HG02642 (cell line): ENCODE measurements at regions not wholly inside any gene's neighbourhood (a gene's known extent, or its start where the extent isn't known, plus 50 kb on each side); places are given as distances from the start of the nearest gene placed in this dataset.

Source experiments
- ATAC-seq: cut with Tn5 transposase; IDR thresholded peaks from one replicate; pipeline ENCODE4 v1.9.1; 2021; ENCODE audit warnings: mild to moderate bottlenecking; ENCODE audit not compliant: unreplicated experiment, poor library complexity

DNA sequence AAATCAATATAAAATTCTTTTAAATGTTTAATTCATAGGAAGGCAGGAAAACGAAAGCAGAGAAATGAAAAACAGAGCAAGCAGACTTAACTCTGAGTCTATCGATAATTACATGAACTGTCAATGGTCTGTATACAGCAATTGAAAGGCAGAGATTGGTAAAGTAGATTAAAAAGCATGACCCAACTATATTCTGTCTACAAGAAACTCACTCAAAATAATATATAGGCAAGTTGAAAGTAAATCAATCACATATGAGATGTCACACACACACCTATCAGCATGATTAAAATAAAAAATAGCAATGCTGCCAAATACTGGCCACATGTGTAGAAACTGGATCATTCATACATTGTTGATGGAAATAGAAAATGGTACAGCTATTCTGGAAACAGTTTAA is 136.4 kb upstream of the CYP1B1 start:
- no peak for ATAC-seq

DNA sequence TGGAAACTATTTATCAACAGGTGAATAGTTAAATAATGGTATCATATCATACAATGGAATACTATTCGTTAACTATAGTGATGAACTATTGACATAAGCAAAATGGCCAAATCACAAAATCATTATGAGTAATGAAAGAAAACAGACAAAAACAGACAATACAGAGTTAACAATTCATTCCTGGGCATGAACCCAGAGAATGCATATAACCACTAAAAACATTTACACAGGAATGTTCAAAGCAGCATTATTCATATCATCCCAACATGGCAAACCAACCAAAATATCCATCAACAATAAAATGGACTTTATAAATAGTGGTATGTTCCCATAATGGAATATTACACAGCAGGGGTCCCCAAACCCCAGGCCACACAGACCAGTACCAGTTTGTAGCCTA is 131.2 kb upstream of the CYP1B1 start:
- ATAC-seq = no peak

DNA sequence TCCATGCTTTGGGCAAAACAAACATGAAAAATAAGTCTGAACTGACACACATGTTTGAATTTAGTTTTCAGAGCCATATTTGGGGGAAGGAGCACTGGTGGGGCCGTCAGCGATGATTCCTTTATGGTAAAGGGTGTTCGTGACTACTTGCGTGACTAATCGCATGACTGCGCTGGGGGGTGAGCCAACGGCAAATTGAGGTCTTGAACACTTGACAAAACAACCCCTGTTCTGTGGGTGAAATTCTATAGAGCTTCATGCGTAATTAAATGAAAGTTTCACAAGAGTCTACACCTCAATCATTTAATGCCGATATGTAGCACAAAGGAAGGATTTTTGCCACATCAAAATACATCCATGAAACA is 127.5 kb upstream of the CYP1B1 start:
- ATAC-seq = no peak

GRCh38 chr2:38202713-38203445 is 126.9 kb upstream of the CYP1B1 start:
- ATAC-seq = no peak

- no peak for ATAC-seq
Measured at GRCh38 chr2:38201784-38202183, 125.8 kb upstream of the CYP1B1 start.

- no peak for ATAC-seq
Measured at GRCh38 chr2:38200598-38200997, 124.6 kb upstream of the CYP1B1 start.

DNA sequence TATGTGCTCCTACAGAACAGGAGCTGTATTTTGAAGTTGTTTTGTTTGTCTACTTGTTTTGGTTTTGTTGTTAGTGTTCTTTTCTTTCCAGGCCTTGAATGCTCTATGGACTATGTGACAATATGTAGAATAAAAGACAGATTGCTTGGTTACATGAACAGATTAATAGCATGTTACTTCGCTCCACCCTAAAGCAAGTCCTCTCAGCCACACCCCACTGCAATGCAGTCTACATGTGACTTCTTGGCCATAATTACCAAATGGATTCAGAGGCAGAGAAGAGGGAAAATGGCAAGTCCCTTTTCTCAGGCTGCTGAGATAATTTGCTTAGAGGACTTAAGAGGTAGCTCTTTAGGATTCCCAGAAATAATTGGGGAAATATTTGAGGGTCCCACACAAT is 123.2 kb upstream of the CYP1B1 start:
- no peak for ATAC-seq

GRCh38 chr2:38194751-38195150 is 118.8 kb upstream of the CYP1B1 start:
- ATAC-seq = no peak

- ATAC-seq = no peak
Measured at GRCh38 chr2:38192976-38193375, 117.0 kb upstream of the CYP1B1 start.

GRCh38 chr2:38192046-38192445 is 116.1 kb upstream of the CYP1B1 start:
- ATAC-seq = no peak

DNA sequence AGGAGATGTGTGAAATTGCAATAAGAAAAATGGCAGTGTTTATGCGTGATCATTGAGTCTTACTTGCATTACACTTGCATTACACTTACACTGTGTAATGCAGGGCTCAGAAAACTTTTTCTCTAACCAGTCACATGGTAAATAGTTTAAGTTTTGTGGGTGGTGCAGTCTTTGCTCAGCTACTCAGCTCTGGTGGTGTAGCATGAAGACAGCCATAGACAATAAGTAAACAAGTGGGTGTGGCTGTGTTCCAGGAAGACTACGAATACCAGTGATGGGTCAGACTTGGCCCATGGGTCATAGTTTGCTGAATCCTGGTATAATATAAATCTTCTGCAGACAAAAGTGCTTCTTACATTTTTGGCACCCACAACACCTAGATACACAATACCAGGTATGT is 115.6 kb upstream of the CYP1B1 start:
- ATAC-seq = no peak

GRCh38 chr2:38190542-38191218 is 114.7 kb upstream of the CYP1B1 start:
- ATAC-seq = no peak

GRCh38 chr2:38187541-38188011 is 111.6 kb upstream of the CYP1B1 start:
- ATAC-seq = no peak

- ATAC-seq = peak; percentile 84
Measured at GRCh38 chr2:38185012-38185491, 109.1 kb upstream of the CYP1B1 start.

GRCh38 chr2:38182492-38183003 is 106.6 kb upstream of the CYP1B1 start:
- ATAC-seq = no peak

DNA sequence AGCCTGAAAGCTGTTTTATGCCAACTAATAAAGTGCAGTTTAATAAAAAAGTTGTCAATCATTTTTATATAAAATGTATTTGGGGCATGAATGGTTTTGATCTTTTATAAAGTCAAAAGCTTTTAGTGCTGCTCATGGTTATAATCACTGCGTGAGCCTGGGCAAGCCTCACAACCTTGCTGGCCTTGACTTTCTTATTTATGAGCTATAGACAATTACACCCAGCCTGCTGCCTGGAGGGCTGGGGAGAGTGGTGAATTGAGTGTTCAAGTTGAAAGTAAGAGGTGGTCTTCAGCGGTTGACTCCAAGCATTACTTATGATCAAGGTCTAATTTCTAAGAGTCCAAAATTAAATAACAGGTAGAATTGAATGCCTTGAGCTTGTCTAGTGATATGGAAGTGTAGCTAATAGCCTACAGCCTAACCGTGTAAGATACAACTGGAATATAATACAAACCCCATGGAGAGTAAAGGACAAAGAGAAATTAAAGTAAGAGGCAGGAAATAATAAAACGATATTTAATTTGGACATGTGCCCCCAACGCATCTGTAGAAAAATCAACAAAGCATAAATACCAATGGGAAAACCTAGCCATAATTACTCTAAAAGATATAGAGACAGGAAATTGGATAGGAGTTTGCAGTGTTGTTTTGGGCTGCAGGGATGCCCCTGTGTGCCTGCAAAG is 106.0 kb upstream of the CYP1B1 start:
- no peak for ATAC-seq

DNA sequence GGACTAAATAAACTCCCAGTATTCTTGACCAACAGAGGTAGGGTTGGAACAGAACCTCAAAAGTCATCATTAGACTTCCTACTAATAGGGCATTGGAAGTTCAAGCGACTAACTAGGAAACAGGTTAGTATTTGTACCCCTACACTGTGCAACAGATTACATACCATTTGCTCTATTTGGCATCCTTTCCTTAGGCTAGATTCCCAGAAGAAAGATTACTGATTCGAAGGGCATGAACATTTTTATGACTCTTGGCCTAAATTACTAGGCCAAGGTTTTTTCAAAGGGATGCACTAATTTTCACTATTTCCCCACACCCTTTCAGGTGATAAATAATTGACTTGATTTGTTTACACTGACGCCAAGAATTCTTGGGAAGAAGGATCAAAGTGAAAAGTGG is 104.8 kb upstream of the CYP1B1 start:
- ATAC-seq = no peak

DNA sequence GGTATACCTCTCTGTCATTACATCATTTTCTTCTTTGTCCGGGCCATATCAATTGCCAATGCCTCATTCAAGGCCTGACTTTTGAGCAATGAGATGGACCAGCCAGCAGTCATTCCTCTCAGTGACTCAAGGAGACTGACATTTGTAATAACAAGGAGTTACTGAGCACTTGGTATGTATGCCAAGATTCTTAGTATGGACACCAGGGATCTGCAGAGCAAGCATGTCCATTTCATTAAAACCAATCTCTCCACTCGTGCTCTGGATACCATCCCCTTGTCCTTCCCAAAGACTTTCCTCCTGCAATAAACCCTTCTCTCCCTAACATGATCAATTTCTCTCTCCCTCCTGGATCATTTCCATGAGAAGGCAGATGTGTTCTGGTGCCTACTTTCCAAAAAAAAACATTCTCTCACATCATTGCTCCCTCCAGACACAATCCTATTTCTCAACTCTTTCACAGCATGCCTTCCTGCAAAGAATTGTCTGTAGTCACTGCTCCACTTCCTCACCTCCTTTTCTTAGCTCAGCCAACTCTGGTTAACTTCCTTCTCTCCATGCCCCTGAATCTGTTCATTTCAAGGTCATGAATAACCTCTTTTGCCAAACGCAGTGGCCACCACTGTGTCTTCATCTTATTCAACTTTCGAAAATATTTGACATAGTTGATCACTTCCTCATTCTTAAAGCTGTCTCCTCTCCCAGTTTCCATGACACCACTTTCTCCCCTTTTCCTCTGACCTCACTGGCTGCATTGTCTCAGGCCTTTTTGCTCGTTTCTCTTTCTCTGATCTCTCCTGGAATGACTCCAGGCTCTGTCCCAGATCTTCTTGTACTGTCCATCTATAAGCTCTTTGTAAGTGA is 102.8 kb upstream of the CYP1B1 start:
- no peak for ATAC-seq

DNA sequence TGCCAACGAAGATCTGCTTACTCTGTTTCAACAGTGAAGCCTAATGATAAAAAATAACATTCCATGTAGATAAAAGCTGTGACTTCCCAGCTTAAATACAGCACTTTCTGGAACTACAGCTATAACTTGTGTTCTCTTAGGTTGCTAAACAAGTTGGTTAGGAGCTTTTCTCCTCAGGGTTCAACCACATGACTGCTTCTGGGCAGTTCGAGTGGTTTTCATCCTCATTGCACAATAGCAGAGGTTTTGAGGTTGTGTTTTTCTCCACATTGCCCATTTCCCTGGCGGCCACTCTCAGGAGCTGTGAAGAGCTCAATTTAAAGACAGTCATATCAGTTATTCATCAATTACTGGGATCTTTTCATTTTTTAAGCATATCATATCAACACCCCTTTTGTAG is 102.2 kb upstream of the CYP1B1 start:
- no peak for ATAC-seq

GRCh38 chr2:38176619-38177021 is 100.7 kb upstream of the CYP1B1 start:
- no peak for ATAC-seq
